B cell (primary cell): ENCODE measurements at regions not wholly inside any gene's neighbourhood (a gene's known extent, or its start where the extent isn't known, plus 50 kb on each side); places are given as distances from the start of the nearest gene placed in this dataset.

Source experiments
- ATAC-seq: fragments of 200-7000 bp; cut with Tn5 transposase; one replicate; pipeline ENCODE4 v1.10.0; 2021; ENCODE audit warnings: low read depth, mild to moderate bottlenecking, moderate number of reproducible peaks, moderate library complexity
- CTCF ChIA-PET: fragments of 350-600 bp; sonication (Branson Sonifier 250); formaldehyde crosslinking; loops from one replicate; lab custom pipeline; 2021; ENCODE audit warnings: antibody characterized with exemption, inconsistent platforms; lab: Charles Lee
- POLR2A ChIA-PET: fragments of 350-600 bp; sonication (Branson Sonifier 250); formaldehyde crosslinking; loops from one replicate; lab custom pipeline; 2021; ENCODE audit warnings: antibody characterized with exemption; lab: Charles Lee
- DNase-seq: peaks from one replicate; pipeline ENCODE4 v3.0.0; 2013
- H2AFZ ChIP-seq: 2 replicates; pipeline ENCODE4 v1.6.1; 2012; ENCODE audit warnings: mild to moderate bottlenecking, low read depth, low read length; ENCODE audit not compliant: insufficient read depth, poor library complexity, severe bottlenecking
- H3K27ac ChIP-seq, 2 donors: 1 replicate in 1 of 2; 2 replicates in 1 of 2; pipeline ENCODE4 v1.5.1; 2012 to 2013; ENCODE audit warnings: low read length in 2 of 2, mild to moderate bottlenecking in 2 of 2, moderate library complexity in 1 of 2
- H3K27me3 ChIP-seq, 4 experiments: fragments of 200-600 bp in 1 of 4; sonication (generic) in 1 of 4; replicated peaks in 1 of 4; 1 replicate in 2 of 4; 2 replicates in 2 of 4; pipeline versions ENCODE4 v1.6.1 to v1.7.0; 2013 to 2016; ENCODE audit warnings: low read length in 3 of 4, mild to moderate bottlenecking in 2 of 4, mixed read lengths in 1 of 4, moderate library complexity in 1 of 4; ENCODE audit not compliant: insufficient read depth in 4 of 4, control insufficient read depth in 3 of 4; ENCODE audit errors: control extremely low read depth in 1 of 4
- H3K36me3 ChIP-seq, 2 experiments: replicated peaks in 1 of 2; 1 replicate in 1 of 2; 2 replicates in 1 of 2; pipeline versions ENCODE4 v1.6.1 to v1.7.1; 2013; ENCODE audit warnings: low read length in 1 of 2; ENCODE audit not compliant: insufficient read depth in 2 of 2, control insufficient read depth in 1 of 2; ENCODE audit errors: control extremely low read depth in 1 of 2, extremely low read depth in 1 of 2
- H3K4me1 ChIP-seq, 2 donors: fragments of 200-600 bp in 1 of 2; sonication (generic) in 1 of 2; 1 replicate in 1 of 2; 2 replicates in 1 of 2; pipeline versions ENCODE4 v1.5.1 to v1.6.1; 2013 to 2017; ENCODE audit warnings: low read length in 2 of 2; ENCODE audit not compliant: control insufficient read depth in 2 of 2, insufficient read depth in 2 of 2
- H3K4me2 ChIP-seq: replicated peaks from 2 replicates; pipeline ENCODE3; 2012; ENCODE audit warnings: mild to moderate bottlenecking, low read depth, low read length; ENCODE audit not compliant: poor library complexity, severe bottlenecking
- H3K4me3 ChIP-seq, 5 experiments: fragments of 200-600 bp in 1 of 5; sonication (generic) in 1 of 5; 1 replicate in 3 of 5; 2 replicates in 2 of 5; pipeline versions ENCODE4 v1.5.1 to v1.7.0; 2011 to 2016; ENCODE audit warnings: low read length in 4 of 5, mild to moderate bottlenecking in 4 of 5, low read depth in 2 of 5, control low read depth in 1 of 5, moderate library complexity in 1 of 5; ENCODE audit not compliant: insufficient read depth in 1 of 5; ENCODE audit errors: control extremely low read depth in 1 of 5, extremely low read depth in 1 of 5
- H3K79me2 ChIP-seq: fragments of 200-600 bp; sonication (generic); one replicate; pipeline ENCODE4 v1.6.0; 2016; ENCODE audit warnings: low read length; ENCODE audit not compliant: control insufficient read depth, insufficient read depth
- H3K9ac ChIP-seq: fragments of 200-600 bp; sonication (generic); 2 replicates; pipeline ENCODE4 v1.6.1; 2017; ENCODE audit warnings: mild to moderate bottlenecking, low read length, moderate library complexity
- H3K9me3 ChIP-seq, 3 donors: one replicate each; pipeline versions ENCODE4 v1.6.1 to v1.7.1; 2013; ENCODE audit warnings: low read length in 2 of 3; ENCODE audit not compliant: control insufficient read depth in 2 of 3, insufficient read depth in 1 of 3; ENCODE audit errors: control extremely low read depth in 1 of 3
- H4K20me1 ChIP-seq: 2 replicates; pipeline ENCODE4 v1.6.0; 2012; ENCODE audit warnings: mild to moderate bottlenecking, low read length; ENCODE audit not compliant: insufficient read depth, control insufficient read depth, poor library complexity, severe bottlenecking
- H3K27ac Mint-ChIP-seq: one replicate; pipeline ENCODE4 v1.8.0; 2021; ENCODE audit warnings: mixed read lengths
- H3K27me3 Mint-ChIP-seq: one replicate; pipeline ENCODE4 v1.8.0; 2021; ENCODE audit warnings: mixed read lengths
- H3K4me1 Mint-ChIP-seq: one replicate; pipeline ENCODE4 v1.8.0; 2021; ENCODE audit warnings: mixed read lengths
- H3K4me3 Mint-ChIP-seq: one replicate; pipeline ENCODE4 v1.8.0; 2021; ENCODE audit warnings: mixed read lengths
- H3K9me3 Mint-ChIP-seq: one replicate; pipeline ENCODE4 v1.8.0; 2022; ENCODE audit warnings: mixed read lengths; ENCODE audit not compliant: insufficient read depth
- CTCF ChIP-seq: fragments of 200-600 bp; IDR thresholded peaks from one replicate; pipeline ENCODE4 v1.8.0; 2022; ENCODE audit warnings: antibody characterized with exemption, mild to moderate bottlenecking
- EZH2 ChIP-seq: IDR thresholded peaks from 2 replicates; pipeline ENCODE4 v1.6.1; 2012; ENCODE audit warnings: borderline replicate concordance, low read depth, mild to moderate bottlenecking, moderate library complexity, low read length; ENCODE audit not compliant: insufficient read depth, poor library complexity, severe bottlenecking
- WGBS: methylation state at CpG from one replicate; pipeline ENCODE4 v1.1.5; 2013; ENCODE audit warnings: missing lambda C conversion rate; ENCODE audit not compliant: insufficient coverage; 5-methylcytosine and 5-hydroxymethylcytosine counted together
- intact Hi-C: fragments of 100-400 bp; cut with micrococcal nuclease; formaldehyde crosslinking; loops from one replicate; pipeline ENCODE4 v1.10.0; 2022

GRCh38 chr20:50426866-50427718 lies 83.1 kb upstream of the PTPN1 start:
- H3K4me2 ChIP-seq: no peak overlapping the region
- no peak overlapping the region for H3K27ac ChIP-seq
- H3K79me2 ChIP-seq: no peaks in the 10 kb centered on the region
- intact Hi-C loops: no loop called here
- H3K4me3 ChIP-seq: no peak overlapping the region
- ATAC-seq (no peak), DNase-seq (no peak)
- POLR2A ChIA-PET: no interaction called here
- peaks cover 0 to 15% (median 0%) of the 10 kb centered on the region in 4 experiments for H3K27me3 ChIP-seq
- peaks cover 0 to 1% (median 0%) of the 10 kb centered on the region in 3 donors for H3K9me3 ChIP-seq
- 74% methylated on average over 3 of the region's 6 CpGs for WGBS
- no peaks in the 10 kb centered on the region for H3K4me1 ChIP-seq
- Mint-ChIP-seq H3K27ac (no peak overlapping the region), H3K27me3 (peaks cover 14% of the 10 kb centered on the region), H3K4me3 (no peak overlapping the region), H3K4me1 (no peaks in the 10 kb centered on the region), H3K9me3 (no peaks in the 10 kb centered on the region)
- TF ChIP-seq EZH2 (no peak), CTCF (no peak)
- H3K9ac ChIP-seq: no peak overlapping the region
- H4K20me1 ChIP-seq: no peaks in the 10 kb centered on the region
- CTCF ChIA-PET: no interaction called here
- no peak overlapping the region for H2AFZ ChIP-seq
- H3K36me3 ChIP-seq: no peaks in the 10 kb centered on the region

- intact Hi-C loops: no loop called here
- Histone ChIP-seq H3K9me3 (no peaks in the 10 kb centered on the region), H3K36me3 (no peaks in the 10 kb centered on the region), H3K27me3 (peaks cover 0 to 15% (median 0%) of the 10 kb centered on the region in 4 experiments), H3K4me1 (no peaks in the 10 kb centered on the region), H3K79me2 (no peaks in the 10 kb centered on the region), H3K4me3 (no peak overlapping the region), H3K4me2 (no peak overlapping the region), H4K20me1 (no peaks in the 10 kb centered on the region), H3K27ac (no peak overlapping the region), H2AFZ (no peak overlapping the region), H3K9ac (no peak overlapping the region)
- H3K9me3 Mint-ChIP-seq: no peaks in the 10 kb centered on the region
- no peak overlapping the region for H3K4me3 Mint-ChIP-seq
- no peak overlapping the region for H3K27ac Mint-ChIP-seq
- ChIA-PET CTCF (no interaction called here), POLR2A (no interaction called here)
- no peaks in the 10 kb centered on the region for H3K4me1 Mint-ChIP-seq
- peaks cover 13% of the 10 kb centered on the region for H3K27me3 Mint-ChIP-seq
- TF ChIP-seq CTCF (no peak), EZH2 (no peak)
- DNase-seq (no peak), ATAC-seq (no peak)
- 33% methylated on average over 4 of the region's 5 CpGs for WGBS
Observed at GRCh38 chr20:50427719-50428083, 82.5 kb upstream of the PTPN1 start.
